ENCODE measurements at regions not wholly inside any gene's neighbourhood (a gene's known extent, or its start where the extent isn't known, plus 50 kb on each side); places are given as distances from the start of the nearest gene placed in this dataset.

DNA sequence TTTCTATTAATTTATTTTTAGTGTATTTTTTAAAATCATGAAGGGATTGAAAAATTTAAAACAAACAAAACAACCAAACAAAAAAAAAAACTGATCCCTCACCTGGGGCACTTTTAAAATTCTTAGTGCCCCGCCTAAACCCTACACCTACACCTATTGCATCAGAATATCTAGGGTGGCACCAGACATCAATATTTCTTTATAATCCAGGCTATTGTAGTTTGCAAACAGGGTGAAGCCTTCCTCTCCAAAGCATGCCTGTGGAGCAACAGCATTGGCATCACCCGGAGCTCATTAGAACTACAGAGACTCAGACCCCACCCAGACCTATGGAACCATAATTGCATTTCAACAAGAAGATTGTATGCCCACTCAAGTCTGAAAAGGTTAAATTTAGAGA is 54.9 kb upstream of the ACP3 start:
- no peak overlapping the region for H3K4me2 ChIP-seq (ENCODE audit: low read length)
- no peaks in the 10 kb centered on the region for H3K9me3 ChIP-seq (ENCODE audit: control insufficient read depth, insufficient read depth, low read length)
- no peak overlapping the region for H3K4me3 ChIP-seq (ENCODE audit: low read length)
- no peak overlapping the region for H3K27ac ChIP-seq (ENCODE audit: low read depth, low read length)
- H3F3A ChIP-seq (ENCODE audit: control insufficient read depth, insufficient read depth), result no peaks in the 10 kb centered on the region
- H3K4me1 ChIP-seq (ENCODE audit: control insufficient read depth, low read length), result no peaks in the 10 kb centered on the region
- no peak for TF ChIP-seq EZH2phosphoT487 (IDR thresholded peaks at IDR 0.05; ENCODE audit: borderline replicate concordance, low read length)
- TF ChIP-seq, protein P1, sequence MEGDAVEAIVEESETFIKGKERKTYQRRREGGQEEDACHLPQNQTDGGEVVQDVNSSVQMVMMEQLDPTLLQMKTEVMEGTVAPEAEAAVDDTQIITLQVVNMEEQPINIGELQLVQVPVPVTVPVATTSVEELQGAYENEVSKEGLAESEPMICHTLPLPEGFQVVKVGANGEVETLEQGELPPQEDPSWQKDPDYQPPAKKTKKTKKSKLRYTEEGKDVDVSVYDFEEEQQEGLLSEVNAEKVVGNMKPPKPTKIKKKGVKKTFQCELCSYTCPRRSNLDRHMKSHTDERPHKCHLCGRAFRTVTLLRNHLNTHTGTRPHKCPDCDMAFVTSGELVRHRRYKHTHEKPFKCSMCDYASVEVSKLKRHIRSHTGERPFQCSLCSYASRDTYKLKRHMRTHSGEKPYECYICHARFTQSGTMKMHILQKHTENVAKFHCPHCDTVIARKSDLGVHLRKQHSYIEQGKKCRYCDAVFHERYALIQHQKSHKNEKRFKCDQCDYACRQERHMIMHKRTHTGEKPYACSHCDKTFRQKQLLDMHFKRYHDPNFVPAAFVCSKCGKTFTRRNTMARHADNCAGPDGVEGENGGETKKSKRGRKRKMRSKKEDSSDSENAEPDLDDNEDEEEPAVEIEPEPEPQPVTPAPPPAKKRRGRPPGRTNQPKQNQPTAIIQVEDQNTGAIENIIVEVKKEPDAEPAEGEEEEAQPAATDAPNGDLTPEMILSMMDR (IDR thresholded peaks at IDR 0.05; ENCODE audit: low read depth, low read length, poor library complexity, severe bottlenecking), result no peak
- H3K27me3 ChIP-seq (ENCODE audit: control insufficient read depth, low read length), result peaks cover 5% of the 10 kb centered on the region; the same call in 1 of the 2 replicates
- H4K20me1 ChIP-seq (ENCODE audit: control insufficient read depth, insufficient read depth, low read depth, low read length), result no peaks in the 10 kb centered on the region
- no peaks in the 10 kb centered on the region for H3K79me2 ChIP-seq (ENCODE audit: control insufficient read depth, low read length)
- H3K9me2 ChIP-seq (replicated peaks; ENCODE audit: control insufficient read depth, low read length), result no peaks in the 10 kb centered on the region
- H3K36me3 ChIP-seq (ENCODE audit: control insufficient read depth, low read length), result no peaks in the 10 kb centered on the region

- Histone ChIP-seq H3K9me2 (replicated peaks; ENCODE audit: control insufficient read depth, low read length) (no peaks in the 10 kb centered on the region), H3K27me3 (ENCODE audit: control insufficient read depth, low read length) (peaks cover 5% of the 10 kb centered on the region; the same call in 1 of the 2 replicates), H3K4me1 (ENCODE audit: control insufficient read depth, low read length) (no peaks in the 10 kb centered on the region)
These were observed 54.3 kb upstream of the ACP3 start for GRCh38 chr3:132262956-132263355.

GRCh38 chr3:132265028-132265427 is 52.2 kb upstream of the ACP3 start:
- Histone ChIP-seq H3K27me3 (ENCODE audit: control insufficient read depth, low read length) (0 out of 2 replicates have a peak, but pooled peaks cover 2% of the 10 kb centered on the region), H3K27ac (ENCODE audit: low read depth, low read length) (no peak overlapping the region), H3K4me2 (ENCODE audit: low read length) (no peak overlapping the region), H3F3A (ENCODE audit: control insufficient read depth, insufficient read depth) (no peaks in the 10 kb centered on the region), H3K79me2 (ENCODE audit: control insufficient read depth, low read length) (no peaks in the 10 kb centered on the region), H3K9me3 (ENCODE audit: control insufficient read depth, insufficient read depth, low read length) (no peaks in the 10 kb centered on the region), H3K4me1 (ENCODE audit: control insufficient read depth, low read length) (no peaks in the 10 kb centered on the region), H3K36me3 (ENCODE audit: control insufficient read depth, low read length) (no peaks in the 10 kb centered on the region), H4K20me1 (ENCODE audit: control insufficient read depth, insufficient read depth, low read depth, low read length) (no peaks in the 10 kb centered on the region), H3K4me3 (ENCODE audit: low read length) (no peak overlapping the region), H3K9me2 (replicated peaks; ENCODE audit: control insufficient read depth, low read length) (no peaks in the 10 kb centered on the region)
- no peak for TF ChIP-seq EZH2phosphoT487 (IDR thresholded peaks at IDR 0.05; ENCODE audit: borderline replicate concordance, low read length)
- TF ChIP-seq, protein P1 (IDR thresholded peaks at IDR 0.05; ENCODE audit: low read depth, low read length, poor library complexity, severe bottlenecking), result no peak

More at GRCh38 chr3:132262956-132263355, 54.3 kb upstream of the ACP3 start:
- TF ChIP-seq, protein P1 (IDR thresholded peaks at IDR 0.05; ENCODE audit: low read depth, low read length, poor library complexity, severe bottlenecking), result no peak
- no peak for TF ChIP-seq EZH2phosphoT487 (IDR thresholded peaks at IDR 0.05; ENCODE audit: borderline replicate concordance, low read length)
- H3K4me2 ChIP-seq (ENCODE audit: low read length), result no peak overlapping the region
- no peaks in the 10 kb centered on the region for H3F3A ChIP-seq (ENCODE audit: control insufficient read depth, insufficient read depth)
- no peaks in the 10 kb centered on the region for H3K9me3 ChIP-seq (ENCODE audit: control insufficient read depth, insufficient read depth, low read length)
- no peak overlapping the region for H3K4me3 ChIP-seq (ENCODE audit: low read length)
- no peaks in the 10 kb centered on the region for H3K36me3 ChIP-seq (ENCODE audit: control insufficient read depth, low read length)
- no peaks in the 10 kb centered on the region for H3K79me2 ChIP-seq (ENCODE audit: control insufficient read depth, low read length)
- H4K20me1 ChIP-seq (ENCODE audit: control insufficient read depth, insufficient read depth, low read depth, low read length), result no peaks in the 10 kb centered on the region
- H3K27ac ChIP-seq (ENCODE audit: low read depth, low read length), result no peak overlapping the region

All from DOHH2 (cell line).